Loucy (cell line): ENCODE measurements at regions not wholly inside any gene's neighbourhood (a gene's known extent, or its start where the extent isn't known, plus 50 kb on each side); places are given as distances from the start of the nearest gene placed in this dataset.

Experiments
- EZH2phosphoT487 ChIP-seq: fragments of 200-600 bp; IDR thresholded peaks from 2 replicates; pipeline ENCODE4 v1.6.1; 2018; ENCODE audit warnings: antibody characterized with exemption, mild to moderate bottlenecking, moderate library complexity, borderline replicate concordance
- TF ChIP-seq, protein P1 (sequence below): fragments of 200-600 bp; sonication (generic); conservative IDR thresholded peaks from 2 replicates; pipeline ENCODE4 v1.5.1; 2014; ENCODE audit warnings: mild to moderate bottlenecking, antibody characterized with exemption, low read length

DNA sequence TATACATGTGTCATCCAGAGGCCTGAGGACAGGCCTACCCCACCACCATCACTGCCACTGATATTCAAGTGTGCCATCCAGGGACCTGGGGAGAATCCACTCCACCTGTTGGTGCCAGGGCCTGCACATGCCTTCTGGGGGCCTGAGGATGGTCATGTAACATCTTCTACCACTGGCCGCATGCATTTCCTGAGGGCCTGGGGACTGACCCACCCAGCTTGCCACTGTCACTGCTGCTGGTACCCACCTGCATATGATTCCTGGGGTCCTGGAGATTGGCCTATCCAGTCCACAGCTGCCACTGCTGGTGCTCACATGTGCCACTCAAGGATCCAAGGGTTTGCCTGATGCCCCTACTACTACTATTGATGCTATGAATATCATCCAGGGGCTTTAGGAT lies 184.3 kb upstream of the SYNCRIP start:
- TF ChIP-seq, protein P1, sequence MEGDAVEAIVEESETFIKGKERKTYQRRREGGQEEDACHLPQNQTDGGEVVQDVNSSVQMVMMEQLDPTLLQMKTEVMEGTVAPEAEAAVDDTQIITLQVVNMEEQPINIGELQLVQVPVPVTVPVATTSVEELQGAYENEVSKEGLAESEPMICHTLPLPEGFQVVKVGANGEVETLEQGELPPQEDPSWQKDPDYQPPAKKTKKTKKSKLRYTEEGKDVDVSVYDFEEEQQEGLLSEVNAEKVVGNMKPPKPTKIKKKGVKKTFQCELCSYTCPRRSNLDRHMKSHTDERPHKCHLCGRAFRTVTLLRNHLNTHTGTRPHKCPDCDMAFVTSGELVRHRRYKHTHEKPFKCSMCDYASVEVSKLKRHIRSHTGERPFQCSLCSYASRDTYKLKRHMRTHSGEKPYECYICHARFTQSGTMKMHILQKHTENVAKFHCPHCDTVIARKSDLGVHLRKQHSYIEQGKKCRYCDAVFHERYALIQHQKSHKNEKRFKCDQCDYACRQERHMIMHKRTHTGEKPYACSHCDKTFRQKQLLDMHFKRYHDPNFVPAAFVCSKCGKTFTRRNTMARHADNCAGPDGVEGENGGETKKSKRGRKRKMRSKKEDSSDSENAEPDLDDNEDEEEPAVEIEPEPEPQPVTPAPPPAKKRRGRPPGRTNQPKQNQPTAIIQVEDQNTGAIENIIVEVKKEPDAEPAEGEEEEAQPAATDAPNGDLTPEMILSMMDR: no peak
- no peak for TF ChIP-seq EZH2phosphoT487
